MM.1S (cell line): ENCODE measurements at regions not wholly inside any gene's neighbourhood (a gene's known extent, or its start where the extent isn't known, plus 50 kb on each side); places are given as distances from the start of the nearest gene placed in this dataset.

Experiments
- DNase-seq: peaks from one replicate; pipeline ENCODE4 v3.0.0-alpha.2; 2015
- H2AFZ ChIP-seq: fragments of 300-600 bp; sonication (generic); 2 replicates; pipeline ENCODE4 v1.6.0; 2016; ENCODE audit warnings: antibody characterized with exemption, low read length
- H3F3A ChIP-seq: fragments of 300-600 bp; sonication (generic); 2 replicates; pipeline ENCODE4 v1.6.1; 2016; ENCODE audit warnings: mild to moderate bottlenecking, antibody characterized with exemption, low read length, moderate library complexity, mixed read lengths; ENCODE audit not compliant: insufficient read depth
- H3K27ac ChIP-seq: fragments of 300-600 bp; sonication (generic); 2 replicates; pipeline ENCODE4 v1.5.1; 2016; ENCODE audit warnings: mild to moderate bottlenecking, low read length
- H3K27me3 ChIP-seq: fragments of 300-600 bp; sonication (generic); replicated peaks from 2 replicates; pipeline ENCODE4 v1.6.0; 2016; ENCODE audit warnings: low read length; ENCODE audit not compliant: insufficient read depth
- H3K36me3 ChIP-seq: fragments of 300-600 bp; sonication (generic); replicated peaks from 2 replicates; pipeline ENCODE4 v1.6.1; 2016; ENCODE audit warnings: mild to moderate bottlenecking, low read length, mixed read lengths; ENCODE audit not compliant: insufficient read depth
- H3K4me1 ChIP-seq: fragments of 300-600 bp; sonication (generic); 2 replicates; pipeline ENCODE4 v1.6.1; 2016; ENCODE audit warnings: low read length, mixed read lengths
- H3K4me2 ChIP-seq: fragments of 300-600 bp; sonication (generic); 2 replicates; pipeline ENCODE4 v1.6.0; 2016; ENCODE audit warnings: low read depth, low read length
- H3K4me3 ChIP-seq: fragments of 300-600 bp; sonication (generic); 2 replicates; pipeline ENCODE4 v1.5.1; 2016; ENCODE audit warnings: low read length, mixed read lengths
- H3K79me2 ChIP-seq: fragments of 300-600 bp; sonication (generic); 2 replicates; pipeline ENCODE4 v1.6.1; 2016; ENCODE audit warnings: mixed run types, low read length, mixed read lengths
- H3K9ac ChIP-seq: fragments of 300-600 bp; sonication (generic); 2 replicates; pipeline ENCODE4 v1.6.1; 2016; ENCODE audit warnings: low read length, mixed read lengths
- H3K9me2 ChIP-seq: fragments of 300-600 bp; sonication (generic); replicated peaks from 2 replicates; pipeline ENCODE4 v1.6.1; 2016; ENCODE audit warnings: mild to moderate bottlenecking, low read length, mixed read lengths; ENCODE audit not compliant: insufficient read depth
- H3K9me3 ChIP-seq: fragments of 300-600 bp; sonication (generic); replicated peaks from 2 replicates; pipeline ENCODE4 v1.6.1; 2016; ENCODE audit warnings: mild to moderate bottlenecking, low read length, mixed read lengths; ENCODE audit not compliant: insufficient read depth
- H4K20me1 ChIP-seq: fragments of 300-600 bp; sonication (generic); 2 replicates; pipeline ENCODE4 v1.6.1; 2016; ENCODE audit warnings: mild to moderate bottlenecking, low read length, moderate library complexity, mixed read lengths; ENCODE audit not compliant: insufficient read depth
- EZH2 ChIP-seq: fragments of 300-600 bp; sonication (generic); optimal IDR thresholded peaks from 2 replicates; pipeline ENCODE3; 2017; ENCODE audit warnings: low read depth, mild to moderate bottlenecking, antibody characterized with exemption, low read length, mixed read lengths
- EZH2phosphoT487 ChIP-seq: fragments of 300-600 bp; sonication (generic); IDR thresholded peaks from 2 replicates; pipeline ENCODE4 v1.6.1; 2018; ENCODE audit warnings: antibody characterized with exemption, low read length
- TF ChIP-seq, protein P1 (sequence below): fragments of 300-600 bp; sonication (generic); IDR thresholded peaks from 2 replicates; pipeline ENCODE4 v1.5.1; 2016; ENCODE audit warnings: antibody characterized with exemption, low read length, mixed read lengths

- H3K27ac ChIP-seq, result no peak overlapping the region
- DNase-seq, result no peak
- no peaks in the 10 kb centered on the region for H3K36me3 ChIP-seq
- H3K9me2 ChIP-seq, result no peaks in the 10 kb centered on the region
- H3K79me2 ChIP-seq, result no peaks in the 10 kb centered on the region
- H3K9me3 ChIP-seq, result no peaks in the 10 kb centered on the region
- no peak overlapping the region for H3K4me3 ChIP-seq
- no peaks in the 10 kb centered on the region for H3F3A ChIP-seq
- H3K4me1 ChIP-seq, result no peaks in the 10 kb centered on the region
- H3K4me2 ChIP-seq, result no peak overlapping the region
- no peak overlapping the region for H3K9ac ChIP-seq
- TF ChIP-seq, protein P1, sequence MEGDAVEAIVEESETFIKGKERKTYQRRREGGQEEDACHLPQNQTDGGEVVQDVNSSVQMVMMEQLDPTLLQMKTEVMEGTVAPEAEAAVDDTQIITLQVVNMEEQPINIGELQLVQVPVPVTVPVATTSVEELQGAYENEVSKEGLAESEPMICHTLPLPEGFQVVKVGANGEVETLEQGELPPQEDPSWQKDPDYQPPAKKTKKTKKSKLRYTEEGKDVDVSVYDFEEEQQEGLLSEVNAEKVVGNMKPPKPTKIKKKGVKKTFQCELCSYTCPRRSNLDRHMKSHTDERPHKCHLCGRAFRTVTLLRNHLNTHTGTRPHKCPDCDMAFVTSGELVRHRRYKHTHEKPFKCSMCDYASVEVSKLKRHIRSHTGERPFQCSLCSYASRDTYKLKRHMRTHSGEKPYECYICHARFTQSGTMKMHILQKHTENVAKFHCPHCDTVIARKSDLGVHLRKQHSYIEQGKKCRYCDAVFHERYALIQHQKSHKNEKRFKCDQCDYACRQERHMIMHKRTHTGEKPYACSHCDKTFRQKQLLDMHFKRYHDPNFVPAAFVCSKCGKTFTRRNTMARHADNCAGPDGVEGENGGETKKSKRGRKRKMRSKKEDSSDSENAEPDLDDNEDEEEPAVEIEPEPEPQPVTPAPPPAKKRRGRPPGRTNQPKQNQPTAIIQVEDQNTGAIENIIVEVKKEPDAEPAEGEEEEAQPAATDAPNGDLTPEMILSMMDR, result no peak
- TF ChIP-seq EZH2 (no peak), EZH2phosphoT487 (no peak)
- no peak overlapping the region for H2AFZ ChIP-seq
- H4K20me1 ChIP-seq, result no peaks in the 10 kb centered on the region
- H3K27me3 ChIP-seq, result no peaks in the 10 kb centered on the region
Measured at GRCh38 chr18:37958499-37958898, 392.9 kb upstream of the CELF4 start.

DNA sequence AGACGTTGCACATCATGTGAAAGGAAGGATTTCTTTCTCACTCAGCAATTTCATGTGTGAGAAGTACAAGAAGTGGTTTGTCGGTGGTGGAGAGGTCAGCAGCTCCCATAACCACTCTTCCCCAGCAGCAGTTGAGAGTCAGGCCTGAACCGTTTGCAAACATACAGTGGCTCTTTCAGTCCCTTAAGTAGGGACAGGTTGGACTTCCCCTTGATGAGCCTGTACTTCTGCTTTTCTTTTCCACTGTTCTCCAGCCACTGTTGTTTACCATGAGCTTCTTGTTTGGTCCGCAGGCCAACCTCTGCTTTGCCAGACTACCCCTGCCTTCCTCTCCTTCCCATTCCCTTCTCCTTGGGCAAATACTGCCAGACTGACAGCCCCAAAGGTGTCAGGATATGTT is 391.3 kb upstream of the CELF4 start:
- Histone ChIP-seq H3F3A (no peaks in the 10 kb centered on the region), H3K9me3 (no peaks in the 10 kb centered on the region), H3K4me1 (no peaks in the 10 kb centered on the region), H4K20me1 (no peaks in the 10 kb centered on the region), H3K4me3 (no peak overlapping the region), H3K4me2 (no peak overlapping the region), H3K27me3 (no peaks in the 10 kb centered on the region), H3K79me2 (no peaks in the 10 kb centered on the region), H3K27ac (no peak overlapping the region), H3K36me3 (no peaks in the 10 kb centered on the region), H3K9me2 (no peaks in the 10 kb centered on the region), H2AFZ (no peak overlapping the region), H3K9ac (no peak overlapping the region)
- TF ChIP-seq EZH2 (no peak), EZH2phosphoT487 (no peak)
- TF ChIP-seq, protein P1, result no peak
- DNase-seq, result no peak

DNA sequence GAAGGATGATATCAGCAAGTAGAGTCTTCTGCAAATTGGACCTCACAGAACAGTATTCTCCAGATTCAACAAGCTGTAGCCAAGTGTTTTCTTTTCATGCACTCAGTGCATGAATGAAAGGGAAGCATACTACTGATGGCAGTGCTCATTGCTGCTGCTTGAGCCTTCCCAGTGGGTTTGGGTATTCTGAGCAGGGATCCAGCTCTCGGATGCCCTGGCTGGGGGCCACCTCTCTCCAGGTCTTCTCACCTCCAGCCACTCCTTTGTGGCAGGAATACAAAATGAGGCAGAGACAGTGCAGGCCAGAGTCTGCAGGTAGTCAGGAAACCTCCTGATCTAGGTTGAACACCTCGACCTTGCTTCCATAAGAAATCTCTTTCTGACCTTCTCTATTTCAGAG is 390.4 kb upstream of the CELF4 start:
- no peak for TF ChIP-seq EZH2
- TF ChIP-seq, protein P1, result no peak
- TF ChIP-seq EZH2phosphoT487, result no peak
- H3K9me3 ChIP-seq, result no peaks in the 10 kb centered on the region
- no peaks in the 10 kb centered on the region for H3F3A ChIP-seq
- H3K4me2 ChIP-seq, result no peak overlapping the region
- no peak overlapping the region for H3K9ac ChIP-seq
- H2AFZ ChIP-seq, result no peak overlapping the region
- no peaks in the 10 kb centered on the region for H4K20me1 ChIP-seq
- no peaks in the 10 kb centered on the region for H3K9me2 ChIP-seq
- H3K79me2 ChIP-seq, result no peaks in the 10 kb centered on the region
- no peak overlapping the region for H3K4me3 ChIP-seq
- no peak for DNase-seq
- H3K4me1 ChIP-seq, result no peaks in the 10 kb centered on the region
- no peaks in the 10 kb centered on the region for H3K27me3 ChIP-seq
- H3K36me3 ChIP-seq, result no peaks in the 10 kb centered on the region
- no peak overlapping the region for H3K27ac ChIP-seq
